GM19238 (cell line): ENCODE measurements at regions not wholly inside any gene's neighbourhood (a gene's known extent, or its start where the extent isn't known, plus 50 kb on each side); places are given as distances from the start of the nearest gene placed in this dataset.

Experiments used
- DNase-seq: peaks from one replicate; pipeline ENCODE4 v3.0.0; 2011; ENCODE audit warnings: low spot score; ENCODE audit not compliant: insufficient read length

DNA sequence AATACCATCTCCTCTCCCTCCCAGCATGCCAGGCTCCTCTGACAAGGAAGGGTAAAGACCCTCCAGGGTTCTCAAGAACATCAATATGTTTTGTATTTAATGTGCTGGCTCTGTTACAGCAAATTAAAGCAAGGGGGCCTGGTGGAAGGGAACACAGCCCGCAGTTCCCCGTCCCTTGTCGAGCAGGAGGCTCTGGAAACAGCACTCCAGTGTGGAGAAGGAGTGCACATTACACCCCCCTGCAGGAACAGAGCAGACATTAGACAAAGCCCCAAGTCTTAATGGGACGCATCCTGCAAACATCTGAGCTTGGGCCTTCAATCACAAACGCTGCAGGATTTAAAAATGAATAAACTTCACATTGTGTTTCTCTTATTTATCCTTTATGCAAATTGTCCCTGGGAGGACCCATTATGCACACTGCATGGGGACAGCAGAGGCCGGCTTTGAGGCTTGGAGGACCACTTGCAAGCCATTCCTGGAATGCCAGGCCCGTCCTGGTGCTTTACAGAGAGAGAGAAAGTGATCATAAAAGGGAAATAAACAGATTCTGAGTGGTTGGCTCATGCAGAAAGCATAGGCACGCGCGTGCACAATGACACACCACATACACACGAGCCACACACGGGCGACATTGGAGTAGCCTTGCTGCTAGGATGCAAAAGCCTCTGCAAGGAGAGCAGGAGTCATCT is 328.7 kb downstream of the SMAD2 start:
- no peak for DNase-seq

- peak; percentile 12 for DNase-seq
These were observed 334.5 kb downstream of the SMAD2 start for GRCh38 chr18:47595831-47596501.

DNA sequence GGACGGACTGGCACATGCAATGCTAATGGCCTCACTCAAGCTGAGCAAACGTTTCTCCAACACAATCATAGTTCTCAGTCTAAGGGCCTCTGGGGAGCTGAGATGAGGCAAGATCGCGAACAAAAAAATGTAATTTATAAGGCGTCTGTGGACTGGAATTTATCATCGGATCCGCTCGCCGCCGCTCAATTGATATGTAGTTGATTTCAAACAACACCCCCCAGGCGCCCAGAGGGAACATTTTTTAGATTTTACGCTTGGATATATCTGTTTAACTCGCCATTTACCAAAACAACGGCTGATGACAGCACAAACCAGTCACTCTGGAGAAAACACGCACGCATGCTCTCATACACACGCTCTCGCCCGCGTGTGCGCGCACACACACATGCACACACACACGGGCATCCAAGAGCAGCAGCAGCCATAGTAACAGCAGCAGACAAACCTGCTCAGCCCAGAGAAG is 335.8 kb downstream of the SMAD2 start:
- no peak for DNase-seq

DNA sequence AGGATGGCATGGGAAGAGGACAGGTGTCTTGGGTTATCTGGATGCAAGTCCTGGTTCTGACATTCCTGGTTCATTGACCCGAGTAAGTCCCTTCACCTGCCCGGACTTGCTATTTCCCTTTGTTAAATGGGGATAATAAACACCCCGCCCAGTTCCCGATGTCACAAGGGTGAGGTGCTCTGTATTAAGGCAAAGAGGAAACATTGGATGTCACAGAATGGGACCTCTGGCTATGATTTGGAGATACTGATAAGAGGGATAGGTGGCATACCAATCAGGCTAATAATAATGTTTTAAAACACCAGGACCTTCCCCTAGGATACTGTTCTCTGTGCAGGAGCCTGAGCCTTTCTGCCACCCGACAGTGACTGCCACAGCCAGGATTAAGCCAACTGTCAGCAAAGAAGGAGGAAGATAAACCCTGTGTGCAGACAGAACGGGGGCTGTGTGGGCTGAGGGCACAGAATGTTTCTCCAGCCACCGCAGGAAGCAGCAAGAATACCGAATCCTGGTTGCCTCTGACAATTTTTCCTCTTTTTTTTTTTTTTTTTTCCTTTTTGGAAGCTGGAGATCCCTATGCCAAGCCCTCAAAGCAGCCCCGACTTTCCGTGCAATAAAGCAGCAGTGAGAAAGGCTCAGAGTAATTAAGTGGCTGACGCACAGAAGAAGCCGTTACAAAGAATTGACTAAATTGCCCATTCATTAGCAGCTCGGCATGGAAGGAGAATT is 336.6 kb downstream of the SMAD2 start:
- no peak for DNase-seq

DNA sequence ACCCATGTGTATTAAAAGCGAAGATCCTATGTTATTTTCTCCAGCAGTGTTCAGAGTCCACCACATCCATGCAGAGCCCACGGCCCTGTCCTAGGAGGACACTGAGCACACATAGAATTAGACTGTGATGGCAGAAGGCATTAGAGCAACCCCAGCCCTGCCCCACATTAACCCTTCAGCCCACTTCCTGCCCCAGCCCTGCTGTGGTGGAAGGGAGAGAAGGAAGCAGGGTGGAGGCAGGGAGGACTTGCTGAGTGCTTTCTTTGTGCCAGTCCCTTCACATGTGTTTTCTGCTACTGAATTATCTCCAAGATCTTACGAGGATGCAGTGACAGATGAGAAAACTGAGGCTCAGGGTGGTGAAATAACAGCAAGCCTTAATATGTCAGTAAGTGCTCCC is 339.0 kb downstream of the SMAD2 start:
- DNase-seq, result no peak

DNA sequence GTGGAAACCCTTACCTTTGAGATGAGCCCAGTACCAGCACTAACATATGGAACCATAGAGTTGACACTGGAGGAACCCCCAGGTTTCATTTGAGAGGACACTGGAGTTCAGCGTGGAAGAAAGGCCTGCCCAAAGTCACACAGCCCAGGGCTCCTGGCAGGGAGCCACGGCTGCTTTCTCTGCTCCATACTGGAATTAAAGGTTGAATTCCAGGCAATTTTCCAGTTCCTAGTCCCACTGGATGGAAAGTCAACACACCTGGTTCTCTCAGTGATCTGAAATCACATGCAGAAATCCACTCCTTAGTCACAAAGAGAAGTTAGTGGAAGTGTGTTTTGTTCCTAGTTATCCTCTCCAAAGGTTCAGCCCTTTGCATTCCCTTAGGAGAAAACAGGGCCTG is 336.1 kb upstream of the SKOR2 start:
- DNase-seq, result no peak

- DNase-seq, result no peak
These were observed 335.1 kb upstream of the SKOR2 start for GRCh38 chr18:47586418-47587070.

DNA sequence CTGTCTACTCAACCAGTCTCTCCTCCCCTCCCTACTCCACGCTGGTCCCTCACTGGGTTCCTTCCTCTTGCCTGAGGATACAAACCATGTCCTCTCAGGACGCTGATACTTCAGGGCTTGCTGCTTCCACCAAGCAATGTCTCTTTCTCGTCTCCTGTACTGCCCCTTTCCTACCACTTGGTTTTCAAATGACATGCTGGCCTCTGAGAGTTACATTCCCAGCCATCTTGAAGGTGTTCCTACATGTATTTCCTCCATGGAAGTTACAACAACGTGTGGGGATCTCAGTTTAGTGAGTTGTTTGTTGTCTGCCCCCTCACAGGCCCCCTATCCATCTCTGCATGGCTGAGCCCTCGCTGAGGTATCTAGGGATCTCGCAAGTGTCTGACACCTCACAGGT is 334.5 kb upstream of the SKOR2 start:
- DNase-seq, result no peak

GRCh38 chr18:47585136-47585535 is 333.7 kb upstream of the SKOR2 start:
- no peak for DNase-seq

- DNase-seq, result no peak
These were observed 330.6 kb upstream of the SKOR2 start for GRCh38 chr18:47582093-47582492.

- DNase-seq, result no peak
These were observed 326.1 kb upstream of the SKOR2 start for GRCh38 chr18:47577520-47577919.

- DNase-seq, result no peak
These were observed 323.5 kb upstream of the SKOR2 start for GRCh38 chr18:47574966-47575365.

- DNase-seq, result no peak
These were observed 320.5 kb upstream of the SKOR2 start for GRCh38 chr18:47571957-47572356.

- DNase-seq, result no peak
These were observed 315.3 kb upstream of the SKOR2 start for GRCh38 chr18:47566809-47567208.

- DNase-seq, result no peak
These were observed 309.6 kb upstream of the SKOR2 start for GRCh38 chr18:47560723-47561715.

- peak; percentile 5 for DNase-seq
These were observed 306.8 kb upstream of the SKOR2 start for GRCh38 chr18:47558110-47558750.

DNA sequence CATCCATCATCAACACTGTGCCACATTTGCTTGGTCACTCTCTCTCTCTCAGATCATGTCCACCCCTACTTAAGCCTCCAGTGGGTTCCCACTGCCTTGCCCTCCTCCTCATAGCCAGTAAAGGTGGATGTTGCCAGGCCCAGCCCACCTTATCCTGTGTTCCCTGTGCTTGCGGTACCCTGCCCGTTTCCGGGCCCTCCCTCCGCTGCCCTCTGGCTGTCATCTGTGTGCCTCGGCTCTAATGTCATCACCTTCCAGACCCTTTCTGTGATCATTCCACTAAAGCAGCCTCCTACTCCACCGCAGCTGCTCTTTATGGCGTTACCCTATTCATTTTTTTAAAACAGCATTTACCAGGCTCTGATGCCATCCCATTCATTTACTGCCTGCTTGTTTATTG is 305.7 kb upstream of the SKOR2 start:
- DNase-seq, result no peak

DNA sequence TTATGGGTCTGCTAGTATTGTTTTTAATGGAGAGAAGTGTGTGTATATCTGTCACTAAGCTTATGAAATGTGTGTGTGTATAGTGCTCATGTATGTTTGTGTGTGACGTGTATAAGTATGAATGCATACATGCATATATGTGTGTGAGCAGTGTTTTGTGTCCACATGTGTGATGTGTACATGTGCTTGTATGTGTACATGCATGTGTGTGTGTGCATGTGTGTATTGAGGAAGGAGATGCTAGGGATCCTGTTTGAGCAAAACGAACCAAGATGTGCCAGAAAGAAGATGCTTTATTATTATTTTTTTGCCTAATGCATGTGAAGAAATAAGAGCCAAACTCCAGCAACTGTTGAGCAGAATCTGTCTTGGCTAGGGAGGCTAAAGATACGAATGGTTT is 301.3 kb upstream of the SKOR2 start:
- DNase-seq, result no peak

- DNase-seq, result no peak
These were observed 299.2 kb upstream of the SKOR2 start for GRCh38 chr18:47550611-47551010.

DNA sequence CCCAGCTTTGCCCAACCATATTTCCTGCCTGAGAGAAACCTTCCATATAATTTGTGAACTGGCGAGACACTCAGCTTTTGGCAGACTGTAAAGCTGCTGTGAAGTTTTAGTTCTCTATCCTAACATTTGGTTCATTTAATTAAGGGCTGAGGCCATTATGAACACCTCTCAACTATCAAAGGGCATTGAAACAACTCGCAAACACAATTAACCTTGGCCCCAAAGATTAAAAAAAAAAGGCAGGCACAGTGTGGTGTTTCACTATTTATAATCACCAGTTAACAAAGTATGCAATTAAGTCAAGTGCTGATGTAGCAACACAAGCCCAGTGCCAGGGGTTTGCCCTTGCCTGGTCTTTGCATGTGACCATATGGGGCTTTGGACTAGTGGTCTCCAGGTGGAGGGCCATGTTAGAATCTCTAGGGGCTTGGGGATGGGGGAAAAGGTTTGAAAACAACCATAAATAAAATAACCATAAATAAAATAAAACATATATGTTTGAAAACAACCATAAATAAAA is 297.6 kb upstream of the SKOR2 start:
- no peak for DNase-seq
